Hindlimb muscle (tissue), 1 donor: ENCODE measurements at regions not wholly inside any gene's neighbourhood (a gene's known extent, or its start where the extent isn't known, plus 50 kb on each side); places are given as distances from the start of the nearest gene placed in this dataset.
"Not testable (repeated sequence)": the region's sequence is repeated elsewhere in the genome, so short reads cannot be mapped to it uniquely, and the experiment has no call there.

ENCODE experiments used
- DNase-seq: peaks from one replicate; pipeline ENCODE4 v3.0.0-alpha.2; 2013

DNA sequence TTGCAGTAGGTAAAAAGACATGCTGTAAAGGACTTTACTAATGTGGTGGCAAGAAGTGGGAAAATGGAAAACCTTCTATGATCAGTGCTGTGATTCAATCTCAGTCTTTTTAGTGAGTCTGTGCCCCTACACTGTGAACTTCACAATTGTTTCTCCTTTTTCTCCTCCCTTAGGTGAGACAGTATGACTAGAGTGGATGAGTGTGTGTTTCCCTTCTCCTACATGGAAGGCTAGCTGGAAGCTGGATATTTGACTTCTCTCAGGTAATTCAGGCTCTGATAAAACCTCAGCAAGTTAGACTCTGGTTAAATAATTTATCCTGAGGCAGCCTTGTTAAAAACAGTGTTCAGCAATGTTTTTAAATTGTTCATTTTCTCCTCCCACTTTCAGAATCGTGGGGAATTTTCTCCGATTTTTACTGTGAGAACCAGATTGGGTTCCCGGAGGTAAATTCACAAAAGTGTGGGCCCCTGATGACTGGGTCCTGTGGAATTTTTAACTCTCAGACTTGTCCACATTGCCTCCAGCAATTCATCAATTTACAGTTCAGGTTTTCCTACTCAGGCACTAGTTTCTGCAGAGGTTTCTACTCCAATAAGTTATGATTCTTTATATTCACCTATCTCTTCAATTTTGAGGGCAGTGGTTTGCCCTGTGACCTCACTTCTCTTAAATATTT lies 149.1 kb upstream of the PIK3R1 start:
- no peak for DNase-seq

DNA sequence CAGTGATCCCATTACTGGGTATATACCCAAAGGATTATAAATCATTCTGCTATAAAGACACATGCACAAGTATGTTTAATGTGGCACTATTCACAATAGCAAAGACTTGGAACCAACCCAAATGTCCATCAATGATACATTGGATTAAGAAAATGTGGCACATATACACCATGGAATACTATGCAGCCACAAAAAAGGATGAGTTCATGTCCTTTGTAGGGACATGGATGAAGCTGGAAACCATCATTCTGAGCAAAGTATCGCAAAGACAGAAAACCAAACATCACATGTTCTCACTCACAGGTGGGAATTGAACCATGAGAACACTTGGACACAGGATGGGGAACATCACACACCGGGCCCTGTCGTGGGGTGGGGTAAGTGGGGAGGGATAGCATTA lies 150.2 kb upstream of the PIK3R1 start:
- not testable (repeated sequence) for DNase-seq

DNA sequence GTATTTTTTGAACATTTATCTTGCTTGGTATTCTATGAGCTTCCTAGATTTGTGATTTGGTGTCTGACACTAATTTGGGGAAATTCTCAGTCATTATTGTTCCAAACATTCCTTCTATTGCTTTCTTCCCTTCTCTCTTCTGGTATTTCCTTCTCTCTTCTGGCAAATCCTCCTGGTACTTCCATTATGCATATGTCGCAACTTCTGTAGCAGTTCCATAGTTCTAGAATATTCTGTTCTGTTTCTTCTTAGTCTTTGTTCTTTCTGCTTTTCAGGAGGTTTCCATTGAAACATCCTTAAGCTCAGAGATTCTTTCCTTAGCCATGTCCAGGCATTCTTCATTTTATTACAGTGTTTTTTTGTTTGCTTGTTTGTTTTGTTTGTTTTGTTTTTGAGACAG lies 155.2 kb upstream of the PIK3R1 start:
- DNase-seq, result no peak

DNA sequence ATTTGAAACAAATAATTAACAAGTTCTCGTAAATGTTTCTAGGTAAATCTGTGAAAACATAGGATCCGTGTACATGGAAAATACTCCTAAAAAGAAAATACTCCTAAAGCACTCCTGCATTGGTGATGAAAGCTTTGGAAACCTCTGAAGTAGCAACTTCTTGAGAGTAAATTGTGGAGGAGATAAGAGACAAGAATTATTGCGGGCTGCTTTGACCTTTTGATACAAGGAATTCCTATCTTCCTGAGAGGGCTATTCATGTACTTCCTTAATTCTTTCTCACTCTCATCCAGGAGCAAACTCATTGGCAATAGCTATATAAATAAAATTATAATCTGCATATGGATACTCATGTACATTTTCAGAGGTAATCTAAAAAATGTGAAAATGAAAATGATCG lies 158.4 kb upstream of the PIK3R1 start:
- DNase-seq, result no peak

DNA sequence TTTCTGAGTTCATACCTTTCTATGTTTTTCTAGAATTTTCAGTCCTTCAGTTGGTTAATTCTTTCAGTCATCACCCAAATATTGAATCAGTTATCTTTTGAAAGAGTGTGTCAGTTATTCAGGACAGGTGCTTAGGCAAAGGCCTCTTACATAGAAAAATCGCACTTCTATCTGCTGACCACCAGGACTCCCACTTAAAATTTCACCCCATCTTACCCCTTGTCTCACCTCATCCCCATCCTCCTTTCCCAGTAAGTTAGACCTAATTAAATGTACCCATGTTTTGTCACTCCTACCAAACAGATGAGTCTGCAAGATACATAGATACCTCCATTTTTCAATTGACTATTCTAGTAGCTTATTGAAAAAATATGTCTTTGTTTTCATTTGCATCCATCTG lies 159.9 kb upstream of the PIK3R1 start:
- DNase-seq, result no peak

DNA sequence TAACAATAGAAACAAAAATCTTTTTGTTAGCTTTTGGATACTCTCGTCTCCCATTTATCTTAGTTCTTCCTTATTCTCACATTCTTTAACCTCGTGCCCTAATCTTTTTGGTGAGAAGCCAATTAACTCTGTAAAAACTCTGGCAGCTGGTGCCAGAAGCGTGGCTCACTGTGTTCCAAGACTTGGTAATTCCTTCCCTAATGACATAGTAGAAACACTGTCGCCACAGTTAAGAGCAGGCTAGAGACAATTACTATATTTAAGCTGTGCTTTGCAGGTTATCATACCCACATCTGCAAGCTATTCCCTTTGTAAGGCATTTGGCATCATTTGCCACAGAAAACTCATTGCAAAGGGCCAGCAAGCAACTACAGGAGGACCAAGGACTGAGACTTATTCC lies 160.9 kb upstream of the PIK3R1 start:
- no peak for DNase-seq

DNA sequence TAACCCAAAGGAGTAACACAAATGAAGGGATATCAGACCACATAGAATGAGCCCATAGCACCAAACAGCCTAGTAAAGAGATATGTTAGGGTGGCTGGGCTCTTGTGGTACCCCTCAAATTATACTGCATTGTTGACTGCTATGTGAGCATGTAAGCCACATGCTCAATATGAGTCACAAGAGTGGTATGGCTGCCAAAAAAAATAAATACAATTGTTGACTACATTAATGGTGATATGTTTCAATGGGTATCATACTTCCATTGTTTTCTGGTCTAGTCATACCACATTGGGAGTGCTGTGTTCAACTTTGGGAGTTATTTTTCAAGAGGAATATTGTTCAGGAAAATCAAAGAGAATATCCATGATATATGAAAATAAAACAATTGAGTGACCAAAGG lies 162.4 kb upstream of the PIK3R1 start:
- no peak for DNase-seq

DNA sequence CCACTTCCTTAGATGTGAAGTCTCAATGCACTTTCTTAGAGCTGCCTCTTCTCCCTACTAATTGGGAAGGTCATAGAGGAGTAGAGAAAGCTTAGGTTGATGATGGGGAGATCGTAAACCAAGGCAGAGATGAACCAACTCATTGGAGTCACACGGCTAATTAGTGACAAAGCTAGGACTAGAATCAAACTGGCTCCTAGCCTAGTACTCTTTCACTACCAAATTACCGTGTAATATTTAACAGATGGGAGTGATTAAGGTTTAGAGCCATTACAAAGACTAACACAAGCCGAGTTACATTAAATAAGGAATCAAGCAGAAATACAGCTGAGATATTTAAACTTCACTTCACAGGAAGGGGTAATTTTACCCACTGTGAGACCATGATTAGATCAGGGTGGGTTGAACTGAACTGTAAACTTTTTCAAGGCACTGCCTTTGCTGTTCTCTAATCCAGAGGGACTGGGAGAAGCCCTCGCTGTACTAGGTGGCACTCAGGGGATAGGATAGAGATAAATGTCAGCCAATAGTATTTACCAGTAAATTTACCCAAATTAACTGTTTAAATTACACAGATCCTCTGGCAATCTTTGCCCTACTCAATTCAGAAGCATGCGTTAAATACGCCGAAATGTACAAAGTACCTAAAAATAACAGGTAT lies 166.4 kb upstream of the PIK3R1 start:
- DNase-seq, result no peak

DNA sequence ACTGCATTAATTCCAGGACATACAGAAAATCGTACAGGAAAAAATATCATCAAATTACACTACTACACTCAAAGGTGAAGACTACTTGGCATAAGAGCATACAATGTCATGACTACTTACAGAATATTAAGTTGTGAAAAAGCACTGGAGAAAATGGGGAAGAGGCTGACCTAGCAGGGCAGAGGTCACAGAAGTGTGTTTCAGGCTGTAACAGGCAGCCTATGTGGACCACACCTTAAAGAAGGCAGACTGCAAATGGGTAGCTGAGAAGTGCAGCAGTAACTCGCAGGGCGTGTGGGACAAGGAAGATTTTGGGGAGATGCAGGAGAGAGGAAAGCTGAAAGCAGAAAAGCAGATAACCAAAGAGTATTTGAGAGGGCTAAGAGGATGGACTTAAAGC lies 167.0 kb upstream of the PIK3R1 start:
- no peak for DNase-seq

DNA sequence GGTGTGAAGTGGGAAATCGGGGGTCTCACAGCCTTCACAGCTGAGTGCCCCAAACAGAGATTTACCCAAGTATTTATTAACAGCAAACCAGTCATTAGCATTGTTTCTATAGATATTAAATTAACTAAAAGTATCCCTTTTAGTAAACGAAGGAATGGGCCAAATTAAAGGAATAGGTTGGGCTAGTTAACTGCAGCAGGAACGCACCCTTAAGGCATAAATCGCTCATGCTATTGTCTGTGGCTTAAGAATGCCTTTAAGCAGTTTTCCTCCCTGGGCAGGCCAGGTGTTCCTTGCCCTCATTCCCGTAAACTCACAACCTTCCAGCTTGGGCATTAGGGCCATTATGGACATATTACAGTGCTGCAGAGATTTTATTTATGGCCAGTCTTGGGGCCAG lies 167.5 kb upstream of the PIK3R1 start:
- not testable (repeated sequence) for DNase-seq

DNA sequence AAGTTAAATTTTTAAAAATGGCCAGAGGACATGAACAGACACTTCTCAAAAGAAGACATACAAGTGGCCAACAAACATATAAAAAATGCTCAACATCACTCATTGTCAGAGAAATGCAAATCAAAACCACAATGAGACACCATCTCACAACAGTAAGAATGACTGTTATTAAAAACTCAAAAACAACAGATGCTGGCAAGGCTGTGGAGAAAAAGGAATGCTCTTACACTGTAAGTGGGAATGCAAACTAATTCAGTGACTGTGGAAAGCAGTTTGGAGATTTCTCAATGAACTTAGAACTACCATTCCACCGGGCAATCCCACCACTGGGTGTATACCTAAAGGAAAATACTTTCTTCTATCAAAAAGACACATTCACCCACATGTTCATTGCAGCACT lies 168.5 kb upstream of the PIK3R1 start:
- DNase-seq, result no peak

DNA sequence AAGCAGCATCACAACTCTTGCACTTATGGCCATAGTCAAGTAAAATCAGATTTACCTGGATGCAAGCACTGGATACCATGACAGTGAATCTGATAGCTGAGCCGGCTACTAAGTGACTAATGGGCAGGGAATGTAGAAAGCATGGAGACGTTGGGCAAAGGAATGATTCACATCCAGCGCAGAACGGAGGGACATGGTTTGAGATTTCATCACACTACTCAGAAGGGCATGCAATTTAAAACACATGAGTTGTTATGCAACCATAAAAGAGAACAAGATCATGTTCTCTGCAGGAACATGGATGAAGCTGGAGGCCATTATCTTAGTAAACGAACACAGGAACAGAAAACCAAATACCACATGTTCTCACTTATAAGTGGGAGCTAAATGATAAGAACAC lies 169.1 kb upstream of the PIK3R1 start:
- DNase-seq, result no peak

DNA sequence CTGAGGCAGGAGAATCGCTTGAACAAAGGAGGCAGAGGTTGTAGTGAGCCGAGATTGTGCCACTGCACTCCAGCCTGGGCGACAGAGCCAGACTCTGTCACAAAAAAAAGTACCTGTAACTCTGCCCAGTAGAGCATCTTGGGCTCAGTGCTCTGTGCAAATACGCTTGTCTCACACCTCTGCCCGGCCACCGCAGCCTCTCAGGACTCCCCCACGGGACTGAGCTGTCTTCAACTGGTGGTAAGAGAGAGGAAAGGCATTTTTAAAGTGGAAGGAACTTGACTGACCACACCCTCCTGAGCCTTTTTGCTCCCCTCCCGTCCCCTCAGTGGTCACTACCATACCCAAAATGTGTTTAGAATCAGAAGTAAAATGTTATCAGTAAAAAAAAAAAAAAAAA lies 174.3 kb upstream of the PIK3R1 start:
- DNase-seq, result no peak

DNA sequence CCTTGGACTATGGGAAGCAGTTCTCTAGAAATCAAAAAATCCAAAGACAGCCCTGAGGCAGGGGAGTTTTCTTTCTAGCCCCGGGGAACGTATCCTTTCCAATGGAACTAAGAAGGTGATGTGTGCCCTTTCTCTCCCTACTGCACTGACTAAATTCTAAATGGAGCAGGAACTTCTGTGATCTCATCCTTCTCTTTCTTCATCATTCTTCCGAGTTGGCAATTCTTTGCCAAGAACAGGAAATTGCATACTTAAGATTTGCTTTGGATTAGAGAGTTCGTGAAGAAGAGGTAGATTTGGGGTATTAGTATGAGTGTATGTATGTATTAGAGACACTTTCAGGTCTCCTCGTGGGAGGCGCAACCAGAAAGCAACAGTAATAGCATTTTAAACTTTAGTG lies 178.0 kb upstream of the PIK3R1 start:
- DNase-seq, result no peak

DNA sequence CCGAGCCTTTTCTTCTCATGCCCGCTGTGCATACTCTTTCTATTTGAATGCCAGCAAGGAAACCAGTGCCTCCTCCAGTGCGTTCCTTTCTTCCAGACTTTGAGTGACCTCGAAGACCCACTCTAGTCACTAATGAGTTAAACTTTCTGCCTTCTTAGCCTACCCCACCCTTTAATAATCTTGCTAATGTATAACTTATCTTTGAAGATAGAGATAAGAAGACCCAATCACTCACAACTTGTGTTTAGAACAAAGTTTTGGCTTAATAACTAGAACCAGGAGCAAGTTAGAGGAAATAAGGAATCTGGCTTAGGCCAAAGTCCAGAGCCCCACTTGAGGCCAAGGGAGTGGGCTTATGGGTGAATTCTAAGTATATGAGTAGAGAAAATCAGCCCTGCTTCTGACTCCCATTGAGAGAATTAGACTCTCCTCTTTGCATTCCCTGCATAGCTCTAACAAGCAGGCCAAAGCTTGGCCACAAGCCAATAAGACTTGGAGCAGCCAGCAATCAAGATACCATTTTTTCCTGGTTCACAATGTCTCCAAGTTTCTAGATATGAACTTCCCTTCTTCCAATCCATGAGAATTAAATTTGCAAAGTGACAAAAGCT lies 181.5 kb upstream of the PIK3R1 start:
- no peak for DNase-seq

DNA sequence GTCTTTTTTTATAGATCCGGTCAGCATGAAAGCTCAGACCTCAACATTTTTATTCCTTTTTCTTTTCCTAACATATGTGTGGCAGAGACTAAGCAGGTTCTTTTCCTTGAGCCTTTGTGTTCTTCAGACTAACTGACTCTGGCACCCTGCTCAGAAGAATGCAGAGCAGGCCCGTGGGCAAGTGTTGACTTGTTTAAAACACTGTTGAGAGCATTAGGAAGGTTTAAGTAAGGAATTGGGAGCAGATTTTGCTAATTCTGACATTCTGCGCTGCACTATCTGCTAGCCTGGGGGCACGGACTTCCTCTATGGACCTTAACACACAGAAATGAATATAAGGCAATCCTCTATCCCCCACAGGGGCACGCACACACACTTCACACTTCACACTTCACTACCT lies 182.5 kb upstream of the PIK3R1 start:
- no peak for DNase-seq

DNA sequence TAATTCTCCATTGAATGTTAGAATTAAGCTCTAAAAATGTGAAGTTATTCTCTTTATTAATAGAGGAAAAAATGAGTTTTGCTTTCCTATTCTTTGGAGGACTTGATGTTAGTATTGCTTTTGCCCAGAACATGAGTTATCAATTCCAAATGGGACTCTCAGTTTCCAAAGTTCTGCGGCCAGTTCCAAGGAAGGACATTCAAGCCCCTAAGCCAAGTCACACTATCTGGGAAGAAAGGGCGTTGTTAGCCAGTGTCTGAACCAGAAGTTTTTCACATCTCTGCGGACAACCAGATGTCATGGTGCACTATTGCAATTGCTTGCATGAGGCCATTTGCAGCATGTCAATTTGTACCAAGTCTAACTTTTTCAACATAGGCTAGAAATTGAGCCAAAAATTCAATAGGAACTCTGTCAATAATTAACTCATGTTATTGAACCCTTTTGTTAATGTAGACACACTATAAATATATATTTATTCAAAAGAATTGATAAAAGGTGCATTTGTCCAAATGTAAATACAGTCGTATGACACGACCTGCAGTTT lies 183.3 kb upstream of the PIK3R1 start:
- peak; percentile 59 for DNase-seq

DNA sequence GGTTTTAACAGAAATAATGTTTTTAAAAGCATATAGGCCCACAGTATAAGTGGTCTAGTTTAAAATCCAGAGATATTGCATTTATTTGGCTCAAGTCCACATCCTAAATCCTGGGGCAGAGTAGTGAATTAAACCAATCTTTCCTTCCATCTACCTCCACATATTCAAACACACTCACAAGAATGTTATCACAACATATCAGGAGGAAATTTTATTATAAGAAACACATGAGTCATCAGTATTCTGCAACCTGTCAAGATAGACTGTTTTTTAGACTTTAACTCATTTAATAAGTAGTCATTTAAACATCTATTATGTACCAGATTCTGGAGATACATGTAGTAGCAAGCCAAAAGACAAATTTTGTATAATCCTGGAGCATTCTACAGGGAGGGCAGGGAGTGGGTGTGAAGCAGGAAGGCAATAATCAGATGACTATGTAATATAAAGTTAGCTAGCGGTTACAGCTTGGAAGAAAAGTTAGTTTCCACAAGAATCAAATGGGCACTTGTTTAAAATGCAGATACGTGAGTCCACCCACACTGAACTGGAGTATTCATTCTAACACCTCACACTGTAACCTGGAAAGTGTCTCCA lies 187.3 kb upstream of the PIK3R1 start:
- no peak for DNase-seq

DNA sequence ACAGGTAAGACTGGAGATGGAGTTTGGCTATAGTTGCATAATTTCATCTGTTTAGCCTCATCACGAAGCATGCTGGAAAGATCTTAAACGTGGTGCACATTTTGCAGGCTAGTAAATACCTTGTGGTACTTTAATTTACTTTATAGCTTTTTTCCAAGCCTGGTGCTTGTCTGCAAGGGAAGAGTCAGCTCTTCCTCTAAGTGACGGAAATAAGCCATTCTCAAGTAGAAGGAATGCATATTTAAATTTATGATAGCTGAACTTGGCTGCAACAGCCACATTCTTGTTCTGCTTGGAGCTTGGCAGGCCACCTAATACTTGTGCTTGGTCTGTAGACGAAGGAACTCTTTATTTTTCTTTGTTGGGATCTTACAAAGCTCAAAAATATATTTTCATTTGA lies 188.0 kb upstream of the PIK3R1 start:
- no peak for DNase-seq

DNA sequence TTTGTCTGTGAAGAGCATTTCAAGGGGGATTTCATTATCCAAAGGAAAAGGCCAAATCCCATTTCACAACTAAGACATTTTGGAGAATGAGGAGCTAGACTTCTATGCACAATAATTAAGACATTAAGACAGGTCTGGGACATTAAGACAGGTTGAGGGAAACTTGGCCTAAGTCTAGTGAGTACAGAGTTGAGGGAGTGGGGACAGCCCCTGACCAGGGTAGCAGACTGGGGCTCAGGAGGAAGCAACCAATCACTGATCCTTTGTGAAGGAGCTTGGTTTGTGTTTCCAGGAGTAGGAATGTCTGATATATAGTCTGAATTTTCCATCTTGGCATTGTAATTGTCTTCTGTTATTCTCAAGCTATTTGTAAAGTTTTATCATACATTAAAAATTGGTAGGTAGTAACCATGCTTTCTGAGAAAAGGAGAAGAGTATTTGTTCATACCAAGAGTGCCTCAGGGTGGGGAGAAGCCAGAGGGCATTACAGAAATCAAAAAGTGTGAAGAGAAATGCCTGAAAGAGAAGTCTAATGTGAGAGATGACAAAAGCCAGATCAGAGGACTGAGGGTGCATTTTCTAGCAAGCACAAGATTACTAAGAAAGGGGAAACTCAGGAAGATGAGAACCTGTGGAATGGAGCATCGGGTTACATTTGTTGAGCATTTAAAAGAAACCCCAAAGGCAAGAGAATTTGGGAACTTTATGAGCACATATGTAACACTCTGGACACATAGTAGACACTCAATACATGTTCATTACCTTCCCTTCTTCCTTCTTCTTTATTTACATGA lies 189.3 kb upstream of the PIK3R1 start:
- DNase-seq, result no peak

DNA sequence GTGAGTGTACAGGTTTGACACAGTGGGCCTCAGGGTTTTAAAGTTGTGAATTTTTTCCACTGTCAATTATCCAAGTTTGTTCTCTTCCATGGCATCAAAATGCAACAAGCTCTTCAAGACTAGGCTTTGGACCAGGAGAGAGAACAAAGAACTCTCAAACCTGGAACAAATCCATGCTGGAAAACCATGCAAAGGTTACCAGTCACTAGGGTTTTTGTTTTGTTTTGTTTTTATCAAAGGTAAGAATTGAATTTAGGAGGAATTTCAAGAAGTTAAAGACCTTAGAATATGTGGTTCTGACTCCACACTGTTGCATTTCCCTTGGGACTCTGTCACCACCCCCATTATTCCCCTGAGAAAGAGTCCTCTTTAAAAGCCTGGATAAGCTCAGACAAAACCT lies 191.1 kb upstream of the PIK3R1 start:
- DNase-seq, result no peak

DNA sequence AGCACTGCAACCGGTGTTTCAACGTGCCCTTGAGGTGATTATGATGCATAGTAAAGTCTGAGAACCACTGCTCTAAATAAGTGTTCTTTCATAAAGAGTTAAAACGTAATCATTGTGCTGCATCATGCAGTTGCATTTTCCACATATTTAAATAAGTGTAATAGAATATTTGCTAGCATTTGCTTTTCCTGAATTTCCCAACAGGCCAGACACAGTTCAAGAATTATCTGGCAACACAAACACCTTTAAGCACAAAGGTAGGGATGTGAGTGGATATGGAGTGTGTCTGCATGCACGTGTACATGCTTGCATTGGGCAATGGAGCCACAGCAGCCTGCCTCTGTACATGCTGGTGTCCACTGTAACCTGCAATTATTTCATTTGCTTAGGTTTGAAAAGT lies 193.6 kb upstream of the PIK3R1 start:
- no peak for DNase-seq

DNA sequence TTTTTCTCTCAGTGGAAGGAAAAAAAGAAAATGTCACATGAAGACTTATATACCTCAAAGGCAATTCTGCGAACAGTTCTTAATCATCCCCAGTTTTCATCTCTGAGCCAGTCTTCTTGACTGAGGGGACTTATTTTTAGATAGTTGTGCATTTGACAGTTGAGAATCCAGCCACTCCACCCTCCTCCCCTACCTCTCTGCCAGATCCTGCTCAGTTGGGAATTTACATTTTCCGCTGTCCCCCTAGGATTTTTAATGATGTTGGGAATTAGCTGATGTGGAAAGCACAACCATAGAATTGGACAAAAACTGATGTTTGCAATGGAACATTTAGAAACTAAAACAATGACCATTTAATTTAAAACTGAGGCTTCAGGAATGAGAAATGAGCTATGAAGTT lies 194.3 kb upstream of the PIK3R1 start:
- DNase-seq, result no peak
